Type B pancreatic cell (in vitro differentiated cells): ENCODE measurements at regions not wholly inside any gene's neighbourhood (a gene's known extent, or its start where the extent isn't known, plus 50 kb on each side); places are given as distances from the start of the nearest gene placed in this dataset.

Experiments used
- DNase-seq: peaks from one replicate; pipeline ENCODE4 v3.0.0; 2021; ENCODE audit warnings: mixed read lengths; ENCODE audit not compliant: unreplicated experiment; ENCODE audit errors: extremely low spot score
- H3K27ac Mint-ChIP-seq: 2 replicates; pipeline ENCODE4 v1.8.0; 2021; ENCODE audit warnings: mild to moderate bottlenecking, mixed read lengths
- H3K27me3 Mint-ChIP-seq: 2 replicates; pipeline ENCODE4 v1.8.0; 2021; ENCODE audit warnings: mixed read lengths
- H3K36me3 Mint-ChIP-seq: 2 replicates; pipeline ENCODE4 v1.8.0; 2021; ENCODE audit warnings: mixed read lengths
- H3K4me1 Mint-ChIP-seq: one replicate; pipeline ENCODE4 v1.8.0; 2021; ENCODE audit warnings: mixed read lengths; ENCODE audit not compliant: unreplicated experiment
- H3K4me3 Mint-ChIP-seq: 2 replicates; pipeline ENCODE4 v1.8.0; 2021; ENCODE audit warnings: mild to moderate bottlenecking, mixed read lengths
- H3K9me3 Mint-ChIP-seq: 2 replicates; pipeline ENCODE4 v1.8.0; 2021; ENCODE audit warnings: mixed read lengths
- TF ChIP-seq, protein P1 (sequence below): fragments of 200-600 bp; sonication (generic); conservative IDR thresholded peaks from 2 replicates; pipeline ENCODE4 v1.5.0; 2021; ENCODE audit warnings: antibody characterized with exemption, mild to moderate bottlenecking

DNA sequence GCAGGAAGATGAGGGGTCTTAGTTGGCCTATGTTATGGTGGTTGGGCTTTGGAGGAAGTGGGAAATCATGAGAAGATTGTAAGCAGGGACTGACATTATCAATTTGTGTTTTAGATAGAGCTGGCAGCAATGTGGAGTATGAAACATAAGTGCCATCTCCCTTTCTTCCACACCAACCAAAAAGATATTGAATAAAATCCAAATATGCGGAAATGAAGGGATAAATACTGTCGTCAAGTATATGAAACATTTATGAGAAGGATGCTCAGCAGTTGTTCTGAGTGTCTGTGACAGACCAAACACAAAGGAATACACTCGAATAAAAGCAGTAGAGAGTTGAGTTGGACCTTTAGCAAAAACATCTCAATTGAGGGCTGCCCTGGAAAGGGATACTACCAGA is 1090.0 kb upstream of the ZEB2 start:
- Mint-ChIP-seq H3K4me3 (no peak overlapping the region), H3K27ac (no peak overlapping the region)

DNA sequence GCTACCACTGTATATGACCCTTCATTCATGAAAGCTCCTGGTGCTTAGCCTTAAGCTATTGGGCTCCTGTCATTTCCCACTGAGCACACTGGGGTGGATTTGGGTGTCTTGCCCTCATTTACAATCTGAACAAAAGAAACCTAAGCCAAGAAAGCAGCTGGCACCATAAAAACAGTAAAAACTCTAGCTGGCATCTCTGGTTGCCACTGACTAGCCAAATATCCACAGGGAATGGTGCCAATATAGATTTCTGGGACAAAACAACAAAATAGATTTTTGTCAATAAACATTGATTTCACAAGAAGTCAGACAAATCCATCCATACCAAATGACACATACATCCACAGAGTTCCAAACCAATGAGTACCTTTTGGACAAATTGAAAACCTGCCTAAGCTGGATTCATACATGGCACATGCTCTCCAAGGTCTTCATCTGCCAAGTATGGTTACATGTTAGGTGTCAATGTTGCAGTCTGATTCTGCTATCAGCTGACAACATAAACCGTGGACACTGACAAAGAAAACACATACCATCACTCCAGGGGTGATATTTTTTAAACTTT is 1081.5 kb upstream of the ZEB2 start:
- TF ChIP-seq, protein P1, sequence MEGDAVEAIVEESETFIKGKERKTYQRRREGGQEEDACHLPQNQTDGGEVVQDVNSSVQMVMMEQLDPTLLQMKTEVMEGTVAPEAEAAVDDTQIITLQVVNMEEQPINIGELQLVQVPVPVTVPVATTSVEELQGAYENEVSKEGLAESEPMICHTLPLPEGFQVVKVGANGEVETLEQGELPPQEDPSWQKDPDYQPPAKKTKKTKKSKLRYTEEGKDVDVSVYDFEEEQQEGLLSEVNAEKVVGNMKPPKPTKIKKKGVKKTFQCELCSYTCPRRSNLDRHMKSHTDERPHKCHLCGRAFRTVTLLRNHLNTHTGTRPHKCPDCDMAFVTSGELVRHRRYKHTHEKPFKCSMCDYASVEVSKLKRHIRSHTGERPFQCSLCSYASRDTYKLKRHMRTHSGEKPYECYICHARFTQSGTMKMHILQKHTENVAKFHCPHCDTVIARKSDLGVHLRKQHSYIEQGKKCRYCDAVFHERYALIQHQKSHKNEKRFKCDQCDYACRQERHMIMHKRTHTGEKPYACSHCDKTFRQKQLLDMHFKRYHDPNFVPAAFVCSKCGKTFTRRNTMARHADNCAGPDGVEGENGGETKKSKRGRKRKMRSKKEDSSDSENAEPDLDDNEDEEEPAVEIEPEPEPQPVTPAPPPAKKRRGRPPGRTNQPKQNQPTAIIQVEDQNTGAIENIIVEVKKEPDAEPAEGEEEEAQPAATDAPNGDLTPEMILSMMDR: no peak
- Mint-ChIP-seq H3K9me3 (peaks cover 4% of the 10 kb centered on the region), H3K27ac (no peak overlapping the region), H3K27me3 (peaks cover 4% of the 10 kb centered on the region), H3K4me3 (no peak overlapping the region), H3K4me1 (no peaks in the 10 kb centered on the region), H3K36me3 (no peaks in the 10 kb centered on the region)
- DNase-seq: no peak

More for the DNA sequence above, 1090.0 kb upstream of the ZEB2 start:
- H3K36me3 Mint-ChIP-seq: no peaks in the 10 kb centered on the region
- H3K4me1 Mint-ChIP-seq: no peaks in the 10 kb centered on the region
- H3K27me3 Mint-ChIP-seq: no peaks in the 10 kb centered on the region
- TF ChIP-seq, protein P1: no peak
- no peaks in the 10 kb centered on the region for H3K9me3 Mint-ChIP-seq
- DNase-seq: no peak

DNA sequence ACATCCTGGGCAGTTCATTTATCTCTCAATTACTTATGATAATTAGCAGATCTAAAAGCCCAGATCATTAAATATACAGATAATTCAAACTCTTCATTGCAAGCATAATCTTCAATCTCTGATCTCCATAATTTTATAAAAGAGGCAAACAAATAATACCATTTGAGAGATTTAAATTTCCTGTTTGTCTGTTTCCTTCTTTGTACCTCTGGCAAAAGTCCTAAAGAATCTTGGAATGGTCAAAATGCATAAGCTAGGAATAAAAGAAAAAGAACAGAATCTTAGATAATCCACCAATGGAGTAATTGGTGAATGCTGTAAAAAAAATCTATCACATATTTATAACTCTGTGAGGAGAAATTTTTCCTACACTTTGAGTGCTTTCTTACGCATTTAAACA is 1080.9 kb upstream of the ZEB2 start:
- H3K27me3 Mint-ChIP-seq: peaks cover 4% of the 10 kb centered on the region
- no peak overlapping the region for H3K27ac Mint-ChIP-seq
- no peaks in the 10 kb centered on the region for H3K36me3 Mint-ChIP-seq
- DNase-seq: no peak
- peaks cover 4% of the 10 kb centered on the region for H3K9me3 Mint-ChIP-seq
- no peak overlapping the region for H3K4me3 Mint-ChIP-seq
- TF ChIP-seq, protein P1: no peak
- H3K4me1 Mint-ChIP-seq: no peaks in the 10 kb centered on the region

DNA sequence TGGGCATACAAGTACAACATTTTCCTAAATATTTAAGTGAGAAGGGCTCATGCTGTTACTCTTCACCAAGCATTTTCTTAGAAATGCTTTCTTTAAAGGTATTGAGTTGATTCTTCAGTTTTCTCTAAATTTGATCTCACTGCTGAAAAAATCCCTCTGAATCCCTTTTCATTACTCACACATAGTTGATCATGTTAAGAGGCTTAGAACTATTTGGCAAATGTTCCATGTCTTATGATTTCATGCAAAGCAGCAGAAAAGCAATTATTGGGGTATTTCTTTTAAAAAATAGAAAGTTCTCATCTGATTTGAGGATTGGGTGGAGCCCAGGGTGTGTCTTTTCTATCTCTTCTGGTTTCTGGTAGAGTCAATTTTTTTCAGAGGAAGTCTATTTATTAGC is 1079.8 kb upstream of the ZEB2 start:
- TF ChIP-seq, protein P1: no peak
- DNase-seq: no peak
- Mint-ChIP-seq H3K4me1 (no peaks in the 10 kb centered on the region), H3K4me3 (no peak overlapping the region), H3K9me3 (peaks cover 4% of the 10 kb centered on the region), H3K27ac (no peak overlapping the region), H3K27me3 (peaks cover 4% of the 10 kb centered on the region), H3K36me3 (no peaks in the 10 kb centered on the region)

DNA sequence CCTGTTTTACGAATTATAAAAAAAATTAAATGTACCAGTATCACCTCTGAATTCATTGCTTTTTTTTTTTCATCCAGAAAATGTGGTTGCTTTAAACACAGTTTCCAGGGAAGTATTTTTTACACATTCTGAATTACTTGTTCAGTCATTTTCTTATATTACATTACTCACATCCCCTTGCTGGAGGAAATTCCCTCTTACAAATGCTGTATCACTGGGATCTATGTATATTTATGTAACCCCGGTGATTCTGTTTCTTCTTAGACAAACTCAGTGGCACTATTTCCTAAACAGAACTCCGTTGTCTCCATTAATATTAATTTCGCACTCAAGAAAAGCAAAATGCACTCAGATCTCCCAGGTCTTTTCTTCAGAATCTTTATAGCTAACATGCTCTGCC is 1078.5 kb upstream of the ZEB2 start:
- TF ChIP-seq, protein P1: no peak
- Mint-ChIP-seq H3K4me1 (no peaks in the 10 kb centered on the region), H3K27ac (no peak overlapping the region), H3K27me3 (no peaks in the 10 kb centered on the region), H3K4me3 (no peak overlapping the region), H3K9me3 (peaks cover 4% of the 10 kb centered on the region), H3K36me3 (no peaks in the 10 kb centered on the region)
- DNase-seq: no peak

DNA sequence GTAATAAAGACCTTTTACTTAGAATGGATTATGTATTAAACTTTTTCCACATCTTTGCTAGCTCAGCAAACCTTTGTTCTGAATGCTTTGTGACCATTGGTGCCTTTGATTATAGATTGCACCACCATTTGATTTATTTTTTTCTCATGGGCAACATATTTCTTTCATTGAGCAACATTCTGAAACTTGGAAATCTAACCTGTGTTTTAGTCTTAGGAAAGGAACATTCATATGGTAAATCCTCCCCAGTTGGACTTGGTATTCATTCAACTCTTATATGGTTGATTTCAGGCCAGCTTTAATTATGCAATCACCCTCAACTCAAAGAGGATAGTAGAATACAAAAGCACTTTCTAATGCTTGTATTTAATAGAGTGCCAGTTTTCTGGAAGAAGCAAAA is 1077.9 kb upstream of the ZEB2 start:
- H3K27ac Mint-ChIP-seq: no peak overlapping the region
- no peaks in the 10 kb centered on the region for H3K9me3 Mint-ChIP-seq
- TF ChIP-seq, protein P1: no peak
- H3K36me3 Mint-ChIP-seq: no peaks in the 10 kb centered on the region
- no peaks in the 10 kb centered on the region for H3K4me1 Mint-ChIP-seq
- no peak overlapping the region for H3K4me3 Mint-ChIP-seq
- no peaks in the 10 kb centered on the region for H3K27me3 Mint-ChIP-seq
- DNase-seq: no peak
